C4-2B (cell line): ENCODE measurements at regions not wholly inside any gene's neighbourhood (a gene's known extent, or its start where the extent isn't known, plus 50 kb on each side); places are given as distances from the start of the nearest gene placed in this dataset.

Source experiments
- CTCF ChIP-seq: fragments of 450-650 bp; conservative IDR thresholded peaks from 2 replicates; pipeline ENCODE4 v1.5.1; 2017; ENCODE audit warnings: mild to moderate bottlenecking
- ZFX ChIP-seq: fragments of 450-650 bp; IDR thresholded peaks from 2 replicates; pipeline ENCODE4 v1.6.1; 2017

- TF ChIP-seq ZFX: no peak
- no peak for TF ChIP-seq CTCF
Measured at GRCh38 chr6:122246906-122247658, 152.4 kb upstream of the HSF2 start.
